GM12873 (cell line): ENCODE measurements at regions not wholly inside any gene's neighbourhood (a gene's known extent, or its start where the extent isn't known, plus 50 kb on each side); places are given as distances from the start of the nearest gene placed in this dataset.

ENCODE experiments used
- TF ChIP-seq, protein P1 (sequence below): IDR thresholded peaks from 2 replicates; pipeline ENCODE4 v1.5.1; 2012; ENCODE audit warnings: low read depth, mild to moderate bottlenecking, moderate library complexity, low read length, control low read depth; ENCODE audit not compliant: insufficient read depth; ENCODE audit errors: missing control alignments

DNA sequence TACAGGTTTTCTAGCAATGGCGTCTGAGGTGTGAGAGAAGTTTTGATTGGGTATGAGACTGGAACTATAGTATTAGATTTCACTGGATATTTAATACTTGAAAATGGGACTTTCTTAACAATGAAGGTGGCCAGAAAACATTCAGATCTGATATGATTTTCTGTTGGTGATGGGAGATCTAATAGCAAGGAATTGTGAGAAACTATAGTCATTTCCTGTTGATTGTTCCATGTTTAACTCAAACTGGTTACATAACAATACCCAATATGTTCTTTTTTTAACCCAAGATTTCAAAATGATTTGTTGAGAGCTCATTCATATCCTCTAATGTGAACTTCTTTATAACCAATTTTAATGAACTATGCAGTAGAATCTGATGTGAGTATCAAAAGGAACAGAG is 793.2 kb upstream of the RGMB start:
- TF ChIP-seq, protein P1, sequence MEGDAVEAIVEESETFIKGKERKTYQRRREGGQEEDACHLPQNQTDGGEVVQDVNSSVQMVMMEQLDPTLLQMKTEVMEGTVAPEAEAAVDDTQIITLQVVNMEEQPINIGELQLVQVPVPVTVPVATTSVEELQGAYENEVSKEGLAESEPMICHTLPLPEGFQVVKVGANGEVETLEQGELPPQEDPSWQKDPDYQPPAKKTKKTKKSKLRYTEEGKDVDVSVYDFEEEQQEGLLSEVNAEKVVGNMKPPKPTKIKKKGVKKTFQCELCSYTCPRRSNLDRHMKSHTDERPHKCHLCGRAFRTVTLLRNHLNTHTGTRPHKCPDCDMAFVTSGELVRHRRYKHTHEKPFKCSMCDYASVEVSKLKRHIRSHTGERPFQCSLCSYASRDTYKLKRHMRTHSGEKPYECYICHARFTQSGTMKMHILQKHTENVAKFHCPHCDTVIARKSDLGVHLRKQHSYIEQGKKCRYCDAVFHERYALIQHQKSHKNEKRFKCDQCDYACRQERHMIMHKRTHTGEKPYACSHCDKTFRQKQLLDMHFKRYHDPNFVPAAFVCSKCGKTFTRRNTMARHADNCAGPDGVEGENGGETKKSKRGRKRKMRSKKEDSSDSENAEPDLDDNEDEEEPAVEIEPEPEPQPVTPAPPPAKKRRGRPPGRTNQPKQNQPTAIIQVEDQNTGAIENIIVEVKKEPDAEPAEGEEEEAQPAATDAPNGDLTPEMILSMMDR: no peak

DNA sequence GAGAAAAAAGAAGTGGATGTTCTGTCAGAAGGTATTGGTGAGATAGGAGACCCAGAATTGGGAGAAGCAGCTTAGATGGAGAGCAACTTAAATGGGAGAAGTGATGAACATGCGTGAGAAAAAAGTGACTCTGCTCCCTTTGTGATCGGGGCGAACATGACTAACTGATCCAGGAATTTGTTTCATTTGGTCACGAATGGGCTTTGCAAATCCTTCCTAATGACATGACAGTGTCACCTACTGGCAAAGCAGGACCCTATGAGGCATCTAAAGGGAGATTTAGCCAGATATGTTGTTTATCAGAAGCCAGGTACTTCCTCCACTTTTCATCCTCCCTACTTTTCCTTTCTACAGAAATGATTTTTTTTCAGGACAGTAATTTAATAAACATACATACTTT is 787.4 kb upstream of the RGMB start:
- TF ChIP-seq, protein P1: no peak

GRCh38 chr5:97991236-97991635 is 782.2 kb upstream of the RGMB start:
- TF ChIP-seq, protein P1: no peak

DNA sequence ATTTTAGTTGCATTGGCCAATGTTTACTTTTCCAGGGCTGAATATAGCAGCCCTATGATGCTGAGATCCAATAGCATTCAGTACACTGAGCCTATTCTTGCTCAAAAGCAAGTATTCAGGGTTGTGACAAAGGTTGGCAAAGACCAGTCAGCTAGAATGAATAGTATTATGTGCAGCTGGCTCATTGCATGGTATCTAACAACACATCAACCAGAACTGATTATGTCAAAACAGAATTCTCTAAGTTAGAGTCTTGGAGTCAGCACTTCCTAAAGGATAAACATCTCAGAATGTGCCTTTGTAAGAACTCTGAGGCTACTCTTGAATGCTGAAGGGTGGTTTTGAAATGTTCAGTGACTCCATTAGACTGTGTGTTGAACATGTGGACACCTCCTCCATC is 774.5 kb upstream of the RGMB start:
- TF ChIP-seq, protein P1: no peak

- TF ChIP-seq, protein P1: no peak
Observed at GRCh38 chr5:98004463-98004862, 769.0 kb upstream of the RGMB start.

GRCh38 chr5:98016771-98017170 is 756.7 kb upstream of the RGMB start:
- TF ChIP-seq, protein P1: no peak

- TF ChIP-seq, protein P1: peak; percentile 31
Observed at GRCh38 chr5:98030273-98030672, 743.2 kb upstream of the RGMB start.
